Skeletal muscle cell (primary cell): ENCODE measurements at regions not wholly inside any gene's neighbourhood (a gene's known extent, or its start where the extent isn't known, plus 50 kb on each side); places are given as distances from the start of the nearest gene placed in this dataset.
"Not testable (repeated sequence)": the region's sequence is repeated elsewhere in the genome, so short reads cannot be mapped to it uniquely, and the experiment has no call there.

ENCODE experiments used
- DNase-seq: peaks from one replicate; pipeline ENCODE4 v3.0.0-alpha.2; 2010; ENCODE audit warnings: low read depth
- H3K4me3 ChIP-seq: 2 replicates; pipeline ENCODE4 v1.5.1; 2011; ENCODE audit warnings: low read depth, mild to moderate bottlenecking, control low read depth, low read length, moderate library complexity

- no peak overlapping the region for H3K4me3 ChIP-seq
- no peak for DNase-seq
Observed at GRCh38 chr2:168300460-168300859, 53.1 kb upstream of the STK39 start.

GRCh38 chr2:168304024-168304681, 56.8 kb upstream of the STK39 start:
- no peak overlapping the region for H3K4me3 ChIP-seq
- no peak for DNase-seq

GRCh38 chr2:168307379-168307778, 60.0 kb upstream of the STK39 start:
- no peak overlapping the region for H3K4me3 ChIP-seq
- no peak for DNase-seq

- DNase-seq: no peak
- H3K4me3 ChIP-seq: no peak overlapping the region
Observed at GRCh38 chr2:168310580-168310979, 63.2 kb upstream of the STK39 start.

GRCh38 chr2:168311261-168311910, 64.0 kb upstream of the STK39 start:
- no peak overlapping the region for H3K4me3 ChIP-seq
- DNase-seq: no peak

GRCh38 chr2:168312036-168312822, 64.8 kb upstream of the STK39 start:
- H3K4me3 ChIP-seq: no peak overlapping the region
- no peak for DNase-seq

- H3K4me3 ChIP-seq: no peak overlapping the region
- DNase-seq: no peak
Observed at GRCh38 chr2:168314236-168314635, 66.8 kb upstream of the STK39 start.

GRCh38 chr2:168315331-168316072, 68.1 kb upstream of the STK39 start:
- DNase-seq: no peak
- no peak overlapping the region for H3K4me3 ChIP-seq

- no peak overlapping the region for H3K4me3 ChIP-seq
- DNase-seq: no peak
Observed at GRCh38 chr2:168316073-168316440, 68.7 kb upstream of the STK39 start.

- no peak overlapping the region for H3K4me3 ChIP-seq
- no peak for DNase-seq
Observed at GRCh38 chr2:168317282-168317681, 69.9 kb upstream of the STK39 start.

GRCh38 chr2:168320267-168320666, 72.9 kb upstream of the STK39 start:
- no peak overlapping the region for H3K4me3 ChIP-seq
- DNase-seq: no peak

- no peak for DNase-seq
- H3K4me3 ChIP-seq: no peak overlapping the region
Observed at GRCh38 chr2:168322325-168323007, 75.1 kb upstream of the STK39 start.

GRCh38 chr2:168323529-168324021, 76.2 kb upstream of the STK39 start:
- DNase-seq: peak; percentile 86
- no peak overlapping the region for H3K4me3 ChIP-seq

GRCh38 chr2:168326572-168326971, 79.2 kb upstream of the STK39 start:
- no peak for DNase-seq
- H3K4me3 ChIP-seq: no peak overlapping the region

- no peak overlapping the region for H3K4me3 ChIP-seq
- no peak for DNase-seq
Observed at GRCh38 chr2:168327328-168327727, 79.9 kb upstream of the STK39 start.

- no peak overlapping the region for H3K4me3 ChIP-seq
Observed at GRCh38 chr2:168328421-168328820, 81.0 kb upstream of the STK39 start.

GRCh38 chr2:168330624-168331423, 83.4 kb upstream of the STK39 start:
- no peak for DNase-seq
- H3K4me3 ChIP-seq: no peak overlapping the region

More at GRCh38 chr2:168328421-168328820, 81.0 kb upstream of the STK39 start:
- no peak for DNase-seq

- not testable (repeated sequence) for H3K4me3 ChIP-seq, DNase-seq
Observed at GRCh38 chr2:168335254-168335653, 87.9 kb upstream of the STK39 start.
